ENCODE measurements at regions not wholly inside any gene's neighbourhood (a gene's known extent, or its start where the extent isn't known, plus 50 kb on each side); places are given as distances from the start of the nearest gene placed in this dataset.

DNA sequence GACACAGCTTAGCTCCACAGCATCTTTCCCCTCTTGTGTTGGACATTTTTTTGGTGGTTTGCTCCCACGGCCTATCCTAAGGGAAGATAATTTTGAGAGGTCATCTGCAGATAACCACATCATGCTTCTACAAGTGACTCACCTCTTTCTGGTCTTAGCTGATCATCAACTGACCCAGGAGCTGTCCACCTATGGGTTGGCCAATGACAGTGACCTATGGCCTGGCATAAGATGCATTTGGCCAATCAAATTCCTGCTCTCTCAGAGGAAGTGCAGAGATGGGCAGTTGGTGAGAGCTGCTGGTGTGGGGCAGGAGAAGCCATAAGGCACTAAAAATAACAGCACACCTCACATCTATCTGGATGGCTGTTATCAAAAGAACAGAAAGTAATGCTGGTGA, 100.0 kb upstream of the CLDN14 start:
- intact Hi-C loops (cut with micrococcal nuclease), result no loop called here
- no CpG with 5 or more reads among the region's 1 CpG for WGBS (ENCODE audit: insufficient coverage)

GRCh38 chr21:36582271-36582670, 102.3 kb upstream of the CLDN14 start:
- ATAC-seq (no peak), DNase-seq (no peak)
- no peaks in the 10 kb centered on the region for H3K36me3 Mint-ChIP-seq
- intact Hi-C loops (cut with micrococcal nuclease), result no loop called here
- WGBS (ENCODE audit: insufficient coverage), result 28% methylated on average over 6 of the region's 6 CpGs
- Histone ChIP-seq H3K27ac (ENCODE audit: low read length) (no peak overlapping the region), H3K36me3 (ENCODE audit: control insufficient read depth, insufficient read depth, low read length) (no peaks in the 10 kb centered on the region), H3K4me1 (ENCODE audit: control insufficient read depth, insufficient read depth, low read length) (no peaks in the 10 kb centered on the region), H3K27me3 (ENCODE audit: control insufficient read depth, insufficient read depth, low read length) (no peaks in the 10 kb centered on the region), H3K4me3 (ENCODE audit: low read length) (no peak overlapping the region), H3K9me3 (ENCODE audit: control insufficient read depth, insufficient read depth, low read length) (no peaks in the 10 kb centered on the region)
- H3K9me3 Mint-ChIP-seq, result no peaks in the 10 kb centered on the region
- no peak overlapping the region for H3K4me3 Mint-ChIP-seq
- no peak overlapping the region for H3K27ac Mint-ChIP-seq
- peaks cover 0 to 5% of the 10 kb centered on the region in 2 donors for H3K27me3 Mint-ChIP-seq (ENCODE audit: low read depth in 2 of 2)
- TF ChIP-seq CTCF (IDR thresholded peaks at IDR 0.05), result no peak
- H3K4me1 Mint-ChIP-seq, result no peaks in the 10 kb centered on the region

More for the DNA sequence above, 100.0 kb upstream of the CLDN14 start:
- no peak for TF ChIP-seq CTCF (IDR thresholded peaks at IDR 0.05)
- Mint-ChIP-seq H3K27me3 (ENCODE audit: low read depth in 2 of 2) (peaks cover 0 to 8% of the 10 kb centered on the region in 2 donors), H3K36me3 (no peaks in the 10 kb centered on the region), H3K4me3 (no peak overlapping the region), H3K4me1 (no peaks in the 10 kb centered on the region), H3K9me3 (no peaks in the 10 kb centered on the region), H3K27ac (no peak overlapping the region)
- no peak overlapping the region for H3K4me3 ChIP-seq (ENCODE audit: low read length)
- no peaks in the 10 kb centered on the region for H3K9me3 ChIP-seq (ENCODE audit: control insufficient read depth, insufficient read depth, low read length)
- no peak for DNase-seq
- no peaks in the 10 kb centered on the region for H3K36me3 ChIP-seq (ENCODE audit: control insufficient read depth, insufficient read depth, low read length)
- no peaks in the 10 kb centered on the region for H3K27me3 ChIP-seq (ENCODE audit: control insufficient read depth, insufficient read depth, low read length)
- no peaks in the 10 kb centered on the region for H3K4me1 ChIP-seq (ENCODE audit: control insufficient read depth, insufficient read depth, low read length)
- no peak overlapping the region for H3K27ac ChIP-seq (ENCODE audit: low read length)
- ATAC-seq, result no peak

GRCh38 chr21:36583591-36583990, 103.7 kb upstream of the CLDN14 start:
- H3K4me3 ChIP-seq (ENCODE audit: low read length), result no peak overlapping the region
- Mint-ChIP-seq H3K4me1 (no peaks in the 10 kb centered on the region), H3K27ac (no peak overlapping the region), H3K27me3 (ENCODE audit: low read depth in 2 of 2) (peaks cover 0 to 5% of the 10 kb centered on the region in 2 donors), H3K9me3 (no peaks in the 10 kb centered on the region), H3K4me3 (no peak overlapping the region), H3K36me3 (no peaks in the 10 kb centered on the region)
- H3K4me1 ChIP-seq (ENCODE audit: control insufficient read depth, insufficient read depth, low read length), result no peaks in the 10 kb centered on the region
- no peaks in the 10 kb centered on the region for H3K27me3 ChIP-seq (ENCODE audit: control insufficient read depth, insufficient read depth, low read length)
- DNase-seq (no peak), ATAC-seq (no peak)
- 93% methylated on average over 1 of the region's 5 CpGs for WGBS (ENCODE audit: insufficient coverage)
- no peak overlapping the region for H3K27ac ChIP-seq (ENCODE audit: low read length)
- H3K36me3 ChIP-seq (ENCODE audit: control insufficient read depth, insufficient read depth, low read length), result no peaks in the 10 kb centered on the region
- no peaks in the 10 kb centered on the region for H3K9me3 ChIP-seq (ENCODE audit: control insufficient read depth, insufficient read depth, low read length)
- TF ChIP-seq CTCF (IDR thresholded peaks at IDR 0.05), result no peak
- intact Hi-C loops (cut with micrococcal nuclease), result no loop called here
